ENCODE measurements at regions not wholly inside any gene's neighbourhood (a gene's known extent, or its start where the extent isn't known, plus 50 kb on each side); places are given as distances from the start of the nearest gene placed in this dataset.
"Not testable (repeated sequence)": the region's sequence is repeated elsewhere in the genome, so short reads cannot be mapped to it uniquely, and the experiment has no call there.

DNA sequence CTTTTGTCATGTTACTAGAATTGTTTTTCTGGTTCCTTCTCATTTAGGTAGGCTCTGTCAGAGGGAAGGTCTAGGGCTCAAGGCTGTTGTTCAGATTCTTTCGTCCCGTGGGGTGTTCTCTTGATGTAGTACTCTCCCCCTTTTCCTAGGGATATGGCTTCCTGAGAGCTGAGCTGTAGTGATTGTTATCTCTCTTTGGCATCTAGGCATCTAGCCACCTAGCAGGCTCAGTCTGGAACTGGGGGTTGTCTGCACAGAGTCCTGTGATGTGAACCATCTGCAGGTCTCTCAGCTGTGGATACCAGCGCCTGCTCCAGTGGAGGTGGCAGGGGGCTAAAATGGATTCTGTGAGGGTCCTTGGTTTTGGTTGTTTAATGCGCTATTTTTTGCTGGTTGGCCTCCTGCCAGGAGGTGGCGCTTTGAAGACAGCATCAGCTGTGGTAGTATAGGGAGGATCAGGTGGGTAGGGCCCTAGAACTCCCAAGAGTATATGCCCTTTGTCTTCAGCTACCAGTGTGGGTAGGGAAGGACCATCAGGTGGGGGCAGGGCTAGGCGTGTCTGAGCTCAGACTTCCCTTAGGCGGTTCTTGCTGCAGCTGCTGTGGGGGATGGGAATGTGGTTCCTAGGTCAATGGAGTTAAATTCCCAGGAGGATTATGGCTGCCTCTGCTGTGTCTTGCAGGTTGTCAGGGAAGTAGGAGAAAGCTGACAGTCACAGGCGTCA lies 78.1 kb upstream of the RAB40AL start:
- not testable (repeated sequence) for DNase-seq; H3K27me3 Mint-ChIP-seq; H3K36me3 Mint-ChIP-seq (ENCODE audit: low read depth); ATAC-seq; H3K4me3 Mint-ChIP-seq; H3K27ac Mint-ChIP-seq; H3K9me3 Mint-ChIP-seq; H3K4me1 Mint-ChIP-seq

DNA sequence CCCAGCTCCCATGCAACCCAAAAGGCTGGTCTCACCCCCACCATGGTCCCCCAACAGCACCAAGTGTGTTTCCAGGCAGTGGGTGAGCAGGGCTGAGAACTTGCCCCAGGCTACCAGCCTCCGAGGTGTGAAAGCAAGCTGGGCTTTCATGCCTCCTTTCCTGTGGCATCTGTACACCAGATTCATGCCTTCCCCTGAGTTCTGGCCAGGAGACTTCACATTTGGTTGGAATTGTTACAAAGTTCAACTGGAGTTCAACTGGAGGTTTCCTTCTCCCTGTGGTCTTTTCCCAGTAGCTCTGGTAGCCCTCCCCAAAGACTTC lies 77.6 kb upstream of the RAB40AL start:
- Mint-ChIP-seq H3K36me3 (ENCODE audit: low read depth) (peaks cover 6% of the 10 kb centered on the region), H3K4me3 (no peak overlapping the region), H3K27me3 (no peaks in the 10 kb centered on the region), H3K4me1 (no peaks in the 10 kb centered on the region), H3K9me3 (no peaks in the 10 kb centered on the region), H3K27ac (no peak overlapping the region)
- no peak for ATAC-seq
- DNase-seq = no peak

DNA sequence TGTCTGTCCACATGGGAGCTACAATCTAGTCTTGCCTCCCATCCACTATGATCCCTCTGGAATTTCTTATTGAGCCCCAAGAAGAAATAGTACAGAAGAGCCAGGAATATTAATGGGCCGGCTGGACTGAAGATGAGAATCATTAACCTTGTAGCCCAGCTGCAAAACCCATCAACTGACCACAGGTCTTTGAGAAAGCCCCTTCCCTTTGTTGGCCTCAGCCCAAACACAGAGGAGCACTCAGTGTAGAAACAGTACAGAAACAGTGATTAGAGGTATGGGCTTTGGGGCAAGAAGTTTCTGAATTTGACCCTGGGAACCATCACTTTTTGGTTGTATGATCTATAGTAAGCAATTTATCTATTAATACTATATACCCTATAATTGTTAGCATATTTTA lies 76.8 kb upstream of the RAB40AL start:
- no peak overlapping the region for H3K27ac Mint-ChIP-seq

GRCh38 chrX:102863735-102864134 lies 73.3 kb upstream of the RAB40AL start:
- Mint-ChIP-seq H3K27ac (no peak overlapping the region), H3K27me3 (no peaks in the 10 kb centered on the region), H3K4me3 (no peak overlapping the region), H3K9me3 (no peaks in the 10 kb centered on the region), H3K36me3 (ENCODE audit: low read depth) (peaks cover 7% of the 10 kb centered on the region), H3K4me1 (no peaks in the 10 kb centered on the region)
- DNase-seq (peak; percentile 77), ATAC-seq (peak; percentile 40)

More for the DNA sequence above, 76.8 kb upstream of the RAB40AL start:
- Mint-ChIP-seq H3K4me1 (no peaks in the 10 kb centered on the region), H3K4me3 (no peak overlapping the region), H3K27me3 (no peaks in the 10 kb centered on the region), H3K9me3 (no peaks in the 10 kb centered on the region), H3K36me3 (ENCODE audit: low read depth) (peaks cover 10% of the 10 kb centered on the region)
- ATAC-seq (no peak), DNase-seq (no peak)

DNA sequence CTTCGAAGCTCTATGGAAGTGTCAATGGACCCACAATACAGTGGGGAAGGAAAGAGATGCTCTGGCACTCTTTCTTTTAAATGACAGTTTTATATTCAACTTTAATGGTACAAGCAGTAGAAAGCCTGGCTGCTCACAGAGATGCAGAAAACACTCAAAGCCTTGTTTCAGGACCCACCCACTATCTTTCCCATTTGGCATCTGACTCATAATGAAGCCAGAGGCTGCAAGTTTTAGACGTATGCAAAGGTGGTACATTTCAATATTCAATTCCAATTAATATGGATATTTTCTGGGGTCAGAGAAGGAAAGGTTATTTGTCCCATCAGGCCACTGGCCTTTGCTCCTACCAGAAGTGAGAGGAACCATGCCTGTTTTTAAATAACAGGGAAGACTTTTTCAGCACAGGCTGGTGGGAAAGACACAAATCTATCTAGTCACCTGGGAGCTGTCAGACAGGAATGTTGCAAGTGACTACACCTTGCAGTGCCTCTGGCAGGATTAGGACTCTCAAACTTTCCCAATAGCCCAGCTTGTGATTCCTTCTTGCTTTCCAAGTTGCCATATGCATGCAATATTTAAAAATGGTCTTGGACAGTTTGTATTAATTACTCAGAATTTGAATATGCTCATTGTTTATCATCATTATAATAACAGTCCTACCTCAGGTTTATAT lies 70.0 kb upstream of the RAB40AL start:
- Mint-ChIP-seq H3K4me1 (no peaks in the 10 kb centered on the region), H3K27ac (no peak overlapping the region), H3K27me3 (no peaks in the 10 kb centered on the region), H3K4me3 (no peak overlapping the region), H3K9me3 (no peaks in the 10 kb centered on the region), H3K36me3 (ENCODE audit: low read depth) (peaks cover 9% of the 10 kb centered on the region)
- DNase-seq = no peak
- ATAC-seq = no peak

- DNase-seq (no peak), ATAC-seq (no peak)
- H3K4me3 Mint-ChIP-seq = no peak overlapping the region
- no peaks in the 10 kb centered on the region for H3K27me3 Mint-ChIP-seq
- no peaks in the 10 kb centered on the region for H3K4me1 Mint-ChIP-seq
- H3K27ac Mint-ChIP-seq = no peak overlapping the region
- H3K9me3 Mint-ChIP-seq = no peaks in the 10 kb centered on the region
- peaks cover 3% of the 10 kb centered on the region for H3K36me3 Mint-ChIP-seq (ENCODE audit: low read depth)
Measured at GRCh38 chrX:102883491-102883890, 53.6 kb upstream of the RAB40AL start.

Measured in activated naive CD8-positive, alpha-beta T cell treated with anti-CD3 and anti-CD28 coated beads, Interleukin-2, amount 50 U/mL, for 24 hours (primary cell).